C4-2B (cell line): ENCODE measurements at regions not wholly inside any gene's neighbourhood (a gene's known extent, or its start where the extent isn't known, plus 50 kb on each side); places are given as distances from the start of the nearest gene placed in this dataset.

Experiments used
- H3K27ac ChIP-seq: fragments of 450-650 bp; 2 replicates; pipeline ENCODE4 v1.5.1; 2017
- ZFX ChIP-seq: fragments of 450-650 bp; IDR thresholded peaks from 2 replicates; pipeline ENCODE4 v1.6.1; 2017
- TF ChIP-seq, protein P1 (sequence below): fragments of 450-650 bp; conservative IDR thresholded peaks from 2 replicates; pipeline ENCODE4 v1.5.1; 2017; ENCODE audit warnings: mild to moderate bottlenecking

DNA sequence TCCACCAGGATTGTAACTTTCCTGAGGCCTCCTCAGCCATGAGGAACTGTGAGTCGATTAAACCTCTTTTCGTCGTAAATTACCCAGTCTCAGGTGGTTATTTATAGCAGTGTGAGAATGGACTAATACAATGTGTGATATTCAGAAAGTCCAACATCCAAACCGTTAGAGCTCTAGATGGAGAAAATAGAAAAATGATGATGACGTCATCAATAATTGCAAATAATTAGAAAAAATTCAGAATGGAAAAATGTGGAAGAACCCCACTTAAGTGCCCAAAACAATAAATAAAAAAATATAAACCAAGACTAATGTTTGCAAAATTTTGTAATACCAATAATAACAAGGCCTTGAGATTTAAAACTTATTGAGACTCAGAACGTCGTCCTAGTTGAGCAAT lies 103.0 kb upstream of the PLPPR5 start:
- H3K27ac ChIP-seq: no peak overlapping the region
- TF ChIP-seq, protein P1, sequence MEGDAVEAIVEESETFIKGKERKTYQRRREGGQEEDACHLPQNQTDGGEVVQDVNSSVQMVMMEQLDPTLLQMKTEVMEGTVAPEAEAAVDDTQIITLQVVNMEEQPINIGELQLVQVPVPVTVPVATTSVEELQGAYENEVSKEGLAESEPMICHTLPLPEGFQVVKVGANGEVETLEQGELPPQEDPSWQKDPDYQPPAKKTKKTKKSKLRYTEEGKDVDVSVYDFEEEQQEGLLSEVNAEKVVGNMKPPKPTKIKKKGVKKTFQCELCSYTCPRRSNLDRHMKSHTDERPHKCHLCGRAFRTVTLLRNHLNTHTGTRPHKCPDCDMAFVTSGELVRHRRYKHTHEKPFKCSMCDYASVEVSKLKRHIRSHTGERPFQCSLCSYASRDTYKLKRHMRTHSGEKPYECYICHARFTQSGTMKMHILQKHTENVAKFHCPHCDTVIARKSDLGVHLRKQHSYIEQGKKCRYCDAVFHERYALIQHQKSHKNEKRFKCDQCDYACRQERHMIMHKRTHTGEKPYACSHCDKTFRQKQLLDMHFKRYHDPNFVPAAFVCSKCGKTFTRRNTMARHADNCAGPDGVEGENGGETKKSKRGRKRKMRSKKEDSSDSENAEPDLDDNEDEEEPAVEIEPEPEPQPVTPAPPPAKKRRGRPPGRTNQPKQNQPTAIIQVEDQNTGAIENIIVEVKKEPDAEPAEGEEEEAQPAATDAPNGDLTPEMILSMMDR: no peak
- TF ChIP-seq ZFX: no peak

DNA sequence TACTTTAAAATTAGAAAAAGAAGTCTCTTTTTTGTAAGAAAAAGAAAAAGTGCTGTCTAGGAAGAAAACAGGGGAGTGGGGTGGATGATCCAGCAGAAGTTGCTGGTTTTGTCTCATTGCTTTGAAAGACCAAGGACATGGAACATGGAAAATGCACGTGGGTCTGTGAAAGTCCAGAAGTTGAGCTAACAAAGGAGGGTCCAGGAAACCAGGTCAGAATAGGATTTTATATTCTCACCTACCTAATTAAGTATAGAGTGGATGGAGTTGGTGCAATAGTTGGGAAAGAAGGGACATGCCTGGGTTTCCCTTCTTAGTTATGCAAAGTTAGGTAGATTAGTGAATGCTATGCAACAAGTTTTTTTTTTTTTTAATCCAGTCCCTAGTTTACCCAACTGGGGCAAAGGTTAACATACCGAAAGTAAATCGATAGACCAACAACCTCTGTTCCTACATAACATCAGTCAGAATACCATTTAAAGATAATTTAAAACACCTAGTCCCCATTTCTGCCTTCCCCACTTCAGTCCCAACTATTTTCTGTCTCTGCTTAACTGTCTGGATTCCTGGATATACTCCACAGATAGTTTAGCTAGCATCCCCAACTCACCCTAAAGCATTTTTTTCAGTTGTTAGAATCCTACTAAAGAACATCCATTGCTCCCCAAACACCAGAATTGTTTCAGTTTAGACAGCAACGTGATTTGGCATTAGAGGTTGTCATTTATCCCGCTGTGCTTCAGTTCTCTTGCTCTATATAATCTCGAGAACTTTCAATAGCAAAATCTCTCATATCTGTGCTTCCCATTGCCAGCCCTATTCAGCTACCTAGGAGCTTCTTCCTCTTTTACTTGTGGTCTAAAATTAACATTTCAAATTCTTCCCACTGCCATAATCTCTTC lies 105.7 kb upstream of the PLPPR5 start:
- TF ChIP-seq, protein P1: no peak
- TF ChIP-seq ZFX: no peak

DNA sequence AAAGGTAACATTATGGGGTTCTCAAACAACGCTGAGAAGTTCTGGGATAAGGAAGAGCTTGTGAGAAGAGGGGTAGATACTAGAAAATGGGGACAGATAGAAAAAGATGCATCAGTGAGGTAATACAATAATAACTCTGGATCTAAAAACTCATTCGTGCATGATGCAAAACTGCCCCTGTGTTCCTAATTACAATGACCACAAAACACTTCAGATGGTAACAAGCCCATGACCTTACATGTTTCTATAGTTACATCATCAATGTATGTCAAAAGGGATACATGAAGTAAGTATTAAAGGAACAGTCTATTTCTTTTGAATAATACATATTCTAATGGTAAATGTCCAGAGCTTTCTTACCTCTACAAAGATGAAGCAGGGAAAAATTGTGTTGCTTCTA lies 110.6 kb upstream of the PLPPR5 start:
- TF ChIP-seq ZFX: no peak
- TF ChIP-seq, protein P1: no peak

More for the DNA sequence above, 105.7 kb upstream of the PLPPR5 start:
- H3K27ac ChIP-seq: no peak overlapping the region

DNA sequence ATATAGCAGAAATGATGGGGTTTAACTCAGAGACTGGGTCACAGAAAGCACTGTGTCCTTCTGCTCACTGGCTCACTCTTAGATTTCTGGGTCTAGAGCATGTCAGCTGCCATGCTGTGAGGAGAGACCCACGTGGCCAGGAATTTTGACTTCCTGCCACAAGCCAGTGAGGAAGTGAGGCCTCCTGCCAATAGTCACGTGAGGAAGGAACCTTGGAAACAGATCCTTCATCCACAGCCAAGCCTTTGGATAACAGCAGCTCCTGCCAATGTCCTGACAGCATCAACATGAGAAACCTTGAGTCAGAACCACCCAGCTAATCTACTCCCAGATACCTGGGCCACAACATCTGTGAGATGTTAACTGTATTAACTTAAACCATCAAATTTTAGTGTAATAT lies 114.5 kb upstream of the PLPPR5 start:
- no peak overlapping the region for H3K27ac ChIP-seq
- TF ChIP-seq ZFX: no peak
- TF ChIP-seq, protein P1: no peak

More for the DNA sequence above, 110.6 kb upstream of the PLPPR5 start:
- no peak overlapping the region for H3K27ac ChIP-seq

DNA sequence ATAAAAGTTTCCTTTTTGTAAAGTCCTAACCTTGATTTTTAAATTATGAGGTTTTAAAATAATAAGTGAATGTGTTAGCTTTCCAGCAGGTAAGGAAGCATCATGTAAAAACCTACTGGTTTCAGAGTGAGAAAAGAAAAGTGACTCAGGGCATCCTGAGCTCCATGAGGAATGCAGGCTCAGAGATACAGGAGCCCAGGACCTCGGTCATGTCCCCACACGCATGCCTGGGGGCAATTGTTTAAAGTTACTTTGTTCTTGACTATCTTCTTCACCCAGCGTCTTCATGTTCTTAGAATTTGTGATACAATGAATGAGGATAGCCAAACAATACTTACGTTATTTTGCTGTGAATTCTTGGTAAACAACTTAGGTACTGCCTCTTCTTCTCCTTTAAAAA lies 117.4 kb upstream of the PLPPR5 start:
- no peak overlapping the region for H3K27ac ChIP-seq
- no peak for TF ChIP-seq ZFX
- TF ChIP-seq, protein P1: no peak

DNA sequence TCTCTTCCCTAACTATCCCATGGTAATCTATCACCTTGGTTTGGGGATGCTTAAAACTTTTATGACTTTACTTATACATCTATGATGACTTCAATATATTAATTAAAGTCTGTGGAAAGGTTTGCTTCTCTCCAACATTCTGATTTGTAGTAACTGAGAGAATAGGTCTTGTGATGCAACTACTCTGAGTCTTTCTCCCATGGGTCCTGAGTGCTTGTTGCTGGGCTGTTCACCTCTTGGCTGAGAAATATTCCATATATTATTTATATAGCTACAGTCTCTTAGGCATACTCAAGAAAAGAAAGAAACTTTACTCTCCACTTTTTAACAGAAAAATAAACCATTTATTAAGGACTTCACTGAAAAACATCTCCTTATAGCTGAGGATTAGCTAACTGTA lies 119.3 kb upstream of the PLPPR5 start:
- H3K27ac ChIP-seq: no peak overlapping the region
- TF ChIP-seq, protein P1: no peak
- TF ChIP-seq ZFX: no peak

DNA sequence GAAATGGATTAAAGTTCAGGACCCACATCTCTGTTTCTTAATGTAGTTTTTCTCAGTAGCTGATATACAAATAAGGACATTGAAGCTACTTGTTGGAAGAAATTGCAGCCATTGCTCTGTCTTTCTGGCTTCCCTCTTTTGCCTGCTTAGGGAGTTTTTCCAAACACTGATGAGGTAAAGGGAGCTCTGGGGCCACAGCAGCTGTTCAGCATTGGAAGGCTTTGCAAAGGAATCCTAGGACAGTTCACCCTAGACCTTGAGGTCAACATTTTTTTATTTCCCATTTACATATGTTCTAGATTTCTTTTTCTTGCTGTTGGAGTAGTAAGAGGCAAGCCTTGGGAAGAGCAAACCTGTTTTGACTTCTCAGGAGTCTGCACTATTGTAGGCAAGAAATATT lies 126.9 kb upstream of the PLPPR5 start:
- TF ChIP-seq ZFX: no peak
- TF ChIP-seq, protein P1: no peak

More for the DNA sequence above, 126.9 kb upstream of the PLPPR5 start:
- H3K27ac ChIP-seq: no peak overlapping the region
